SU-DHL-6 (cell line): ENCODE measurements at regions not wholly inside any gene's neighbourhood (a gene's known extent, or its start where the extent isn't known, plus 50 kb on each side); places are given as distances from the start of the nearest gene placed in this dataset.

Source experiments
- H2AFZ ChIP-seq: fragments of 200-600 bp; sonication (generic); 2 replicates; pipeline ENCODE4 v1.6.1; 2014; ENCODE audit warnings: low read depth, mild to moderate bottlenecking, moderate library complexity, mixed read lengths, antibody characterized with exemption, low read length; ENCODE audit not compliant: severe bottlenecking
- H3F3A ChIP-seq: fragments of 200-600 bp; shearing (Covaris generic); 2 replicates; pipeline ENCODE4 v1.6.0; 2016; ENCODE audit warnings: antibody characterized with exemption, mild to moderate bottlenecking; ENCODE audit not compliant: insufficient read depth
- H3K27ac ChIP-seq: fragments of 200-600 bp; sonication (generic); 2 replicates; pipeline ENCODE4 v1.5.1; 2016; ENCODE audit warnings: low read depth, mild to moderate bottlenecking, low read length, moderate library complexity, mixed read lengths
- H3K27me3 ChIP-seq: fragments of 200-600 bp; sonication (generic), shearing (Covaris generic); 2 replicates; pipeline ENCODE4 v1.6.0; 2014; ENCODE audit warnings: mild to moderate bottlenecking, low read length
- H3K36me3 ChIP-seq: fragments of 200-600 bp; sonication (generic); 2 replicates; pipeline ENCODE4 v1.6.1; 2014; ENCODE audit warnings: mild to moderate bottlenecking, low read length, mixed read lengths
- H3K4me2 ChIP-seq: fragments of 300-600, 200-600 bp; shearing (Covaris generic), sonication (generic); 2 replicates; pipeline ENCODE4 v1.6.0; 2014; ENCODE audit warnings: low read length, low read depth, mild to moderate bottlenecking; ENCODE audit not compliant: poor library complexity, severe bottlenecking
- H3K4me3 ChIP-seq: fragments of 200-600 bp; sonication (generic); 2 replicates; pipeline ENCODE4 v1.5.1; 2014; ENCODE audit warnings: antibody characterized with exemption, low read length, mild to moderate bottlenecking, mixed read lengths; ENCODE audit not compliant: insufficient read depth, poor library complexity, severe bottlenecking
- H3K79me2 ChIP-seq: fragments of 200-600 bp; sonication (generic); 2 replicates; pipeline ENCODE4 v1.6.1; 2014; ENCODE audit warnings: mild to moderate bottlenecking, low read length, moderate library complexity; ENCODE audit not compliant: insufficient read depth
- H3K9ac ChIP-seq: fragments of 200-600 bp; sonication (generic); 2 replicates; pipeline ENCODE4 v1.7.0; 2014; ENCODE audit warnings: mild to moderate bottlenecking, low read length
- H3K9me2 ChIP-seq: fragments of 200-600 bp; sonication (generic); replicated peaks from 2 replicates; pipeline ENCODE4 v1.6.1; 2014; ENCODE audit warnings: low read length; ENCODE audit not compliant: insufficient read depth
- H3K9me3 ChIP-seq: fragments of 200-600 bp; sonication (generic); 2 replicates; pipeline ENCODE4 v1.6.1; 2014; ENCODE audit warnings: low read length, mixed read lengths; ENCODE audit not compliant: insufficient read depth
- H4K20me1 ChIP-seq: fragments of 200-600 bp; sonication (generic); 2 replicates; pipeline ENCODE4 v1.6.1; 2014; ENCODE audit warnings: low read depth, mild to moderate bottlenecking, antibody characterized with exemption, low read length, moderate library complexity, mixed read lengths
- CTCF ChIP-seq: fragments of 200-600 bp; sonication (generic); IDR thresholded peaks from one replicate; pipeline ENCODE4 v1.5.1; 2017; ENCODE audit warnings: antibody characterized with exemption, mild to moderate bottlenecking, low read length, moderate library complexity; ENCODE audit not compliant: insufficient read depth, poor library complexity, severe bottlenecking
- EZH2phosphoT487 ChIP-seq: fragments of 200-600 bp; sonication (generic), shearing (Covaris generic); conservative IDR thresholded peaks from 2 replicates; pipeline ENCODE4 v1.6.1; 2018; ENCODE audit warnings: mild to moderate bottlenecking, antibody characterized with exemption, low read length, moderate library complexity, mixed read lengths

- no peak overlapping the region for H3K27ac ChIP-seq
- H3K36me3 ChIP-seq: no peaks in the 10 kb centered on the region
- no peaks in the 10 kb centered on the region for H3K9me3 ChIP-seq
- H2AFZ ChIP-seq: no peak overlapping the region
- no peaks in the 10 kb centered on the region for H3K9me2 ChIP-seq
- H3K9ac ChIP-seq: no peak overlapping the region
- no peak for TF ChIP-seq CTCF
- TF ChIP-seq EZH2phosphoT487: no peak
- H3F3A ChIP-seq: no peaks in the 10 kb centered on the region
- no peaks in the 10 kb centered on the region for H3K79me2 ChIP-seq
- no peak overlapping the region for H3K4me2 ChIP-seq
- no peaks in the 10 kb centered on the region for H3K27me3 ChIP-seq
- no peak overlapping the region for H3K4me3 ChIP-seq
- H4K20me1 ChIP-seq: no peaks in the 10 kb centered on the region
These were observed 160.1 kb downstream of the TBX15 start for GRCh38 chr1:118828038-118828437.

GRCh38 chr1:118827636-118828035, 160.5 kb downstream of the TBX15 start:
- Histone ChIP-seq H3K4me2 (no peak overlapping the region), H3K36me3 (no peaks in the 10 kb centered on the region), H3K9me2 (no peaks in the 10 kb centered on the region), H3K27me3 (no peaks in the 10 kb centered on the region), H3K27ac (no peak overlapping the region), H3K9ac (no peak overlapping the region), H3F3A (no peaks in the 10 kb centered on the region), H2AFZ (no peak overlapping the region), H3K79me2 (no peaks in the 10 kb centered on the region), H3K4me3 (no peak overlapping the region), H3K9me3 (no peaks in the 10 kb centered on the region), H4K20me1 (no peaks in the 10 kb centered on the region)
- TF ChIP-seq CTCF (no peak), EZH2phosphoT487 (no peak)

GRCh38 chr1:118827207-118827606, 160.9 kb downstream of the TBX15 start:
- no peak overlapping the region for H2AFZ ChIP-seq
- H3K4me3 ChIP-seq: no peak overlapping the region
- H3K27me3 ChIP-seq: no peaks in the 10 kb centered on the region
- TF ChIP-seq EZH2phosphoT487 (no peak), CTCF (no peak)
- no peaks in the 10 kb centered on the region for H3K79me2 ChIP-seq
- no peaks in the 10 kb centered on the region for H3K9me2 ChIP-seq
- no peak overlapping the region for H3K9ac ChIP-seq
- no peak overlapping the region for H3K27ac ChIP-seq
- no peaks in the 10 kb centered on the region for H3K9me3 ChIP-seq
- H3K36me3 ChIP-seq: no peaks in the 10 kb centered on the region
- no peaks in the 10 kb centered on the region for H3F3A ChIP-seq
- no peak overlapping the region for H3K4me2 ChIP-seq
- H4K20me1 ChIP-seq: no peaks in the 10 kb centered on the region
